ENCODE measurements at regions not wholly inside any gene's neighbourhood (a gene's known extent, or its start where the extent isn't known, plus 50 kb on each side); places are given as distances from the start of the nearest gene placed in this dataset.

DNA sequence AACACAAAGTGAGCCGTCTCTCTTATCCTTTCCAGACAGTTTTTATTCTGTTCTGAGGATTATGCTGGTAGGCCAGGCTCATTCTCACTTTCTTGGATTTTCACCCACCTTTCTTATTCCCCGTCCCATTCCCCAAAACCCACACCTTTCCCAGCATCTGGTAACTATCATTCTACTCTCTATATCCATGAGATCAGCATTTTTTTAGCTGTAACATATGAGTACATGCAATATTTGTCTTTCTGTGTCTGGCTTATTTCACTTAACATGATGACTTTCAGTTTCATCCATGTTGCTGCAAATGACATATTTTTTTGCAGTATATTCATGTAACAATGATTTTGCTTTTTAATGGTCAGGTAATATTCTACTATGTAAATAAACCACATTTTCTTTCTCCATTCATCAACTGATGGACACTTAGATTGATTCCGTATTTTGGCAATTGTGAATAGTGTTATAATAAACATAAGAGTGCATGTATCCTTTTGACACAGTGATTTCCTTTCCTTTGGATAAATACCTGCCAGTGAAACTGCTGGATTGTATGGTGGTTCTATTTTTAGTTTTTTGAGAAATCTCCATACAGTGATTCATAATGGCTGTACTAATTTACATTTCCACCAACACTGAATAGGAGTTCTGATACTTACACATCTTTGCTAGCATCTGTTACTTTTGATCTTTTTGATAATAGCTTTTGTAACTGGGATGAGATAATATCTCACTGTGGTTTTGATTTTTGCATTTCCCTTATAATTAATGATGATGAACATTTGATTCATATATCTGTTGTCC, 289.3 kb downstream of the RPRM start:
- CTCF ChIA-PET: no interaction called here
- no peak for DNase-seq (ENCODE audit: low read depth, low spot score)
- H3K9me3 ChIP-seq (ENCODE audit: control insufficient read depth, insufficient read depth, low read length): peaks cover 4% of the 10 kb centered on the region

DNA sequence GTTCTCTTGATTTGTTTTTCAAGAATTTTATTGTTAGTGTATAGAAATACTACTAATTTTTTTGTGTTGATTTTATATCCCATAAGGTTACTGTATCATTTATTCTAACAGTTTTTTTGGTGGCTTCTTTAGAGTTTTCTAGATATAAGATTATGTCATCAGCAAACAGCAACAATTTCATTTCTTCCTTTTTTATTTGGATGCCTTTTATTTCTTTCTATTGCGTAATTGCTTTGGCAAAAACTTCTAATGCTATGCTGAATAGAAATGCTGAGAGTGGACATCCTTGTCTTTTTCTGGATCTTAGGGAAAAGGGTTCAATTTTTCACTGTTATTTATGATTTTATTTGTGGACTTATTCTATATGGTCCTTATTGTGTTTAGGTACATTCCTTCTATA, 298.8 kb downstream of the RPRM start:
- Histone ChIP-seq H3K9me3 (ENCODE audit: control insufficient read depth, insufficient read depth, low read length) (no peaks in the 10 kb centered on the region), H3K4me3 (ENCODE audit: low read depth, low read length) (no peak overlapping the region), H3K27me3 (ENCODE audit: control insufficient read depth, insufficient read depth, low read length) (no peaks in the 10 kb centered on the region), H3K27ac (ENCODE audit: low read depth, low read length) (no peak overlapping the region)
- ChIA-PET CTCF (no interaction called here), POLR2A (no interaction called here)
- DNase-seq (ENCODE audit: low read depth, low spot score): no peak
- TF ChIP-seq, protein P1, sequence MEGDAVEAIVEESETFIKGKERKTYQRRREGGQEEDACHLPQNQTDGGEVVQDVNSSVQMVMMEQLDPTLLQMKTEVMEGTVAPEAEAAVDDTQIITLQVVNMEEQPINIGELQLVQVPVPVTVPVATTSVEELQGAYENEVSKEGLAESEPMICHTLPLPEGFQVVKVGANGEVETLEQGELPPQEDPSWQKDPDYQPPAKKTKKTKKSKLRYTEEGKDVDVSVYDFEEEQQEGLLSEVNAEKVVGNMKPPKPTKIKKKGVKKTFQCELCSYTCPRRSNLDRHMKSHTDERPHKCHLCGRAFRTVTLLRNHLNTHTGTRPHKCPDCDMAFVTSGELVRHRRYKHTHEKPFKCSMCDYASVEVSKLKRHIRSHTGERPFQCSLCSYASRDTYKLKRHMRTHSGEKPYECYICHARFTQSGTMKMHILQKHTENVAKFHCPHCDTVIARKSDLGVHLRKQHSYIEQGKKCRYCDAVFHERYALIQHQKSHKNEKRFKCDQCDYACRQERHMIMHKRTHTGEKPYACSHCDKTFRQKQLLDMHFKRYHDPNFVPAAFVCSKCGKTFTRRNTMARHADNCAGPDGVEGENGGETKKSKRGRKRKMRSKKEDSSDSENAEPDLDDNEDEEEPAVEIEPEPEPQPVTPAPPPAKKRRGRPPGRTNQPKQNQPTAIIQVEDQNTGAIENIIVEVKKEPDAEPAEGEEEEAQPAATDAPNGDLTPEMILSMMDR (IDR thresholded peaks at IDR 0.05; ENCODE audit: low read depth, low read length): no peak

More for the DNA sequence above, 289.3 kb downstream of the RPRM start:
- TF ChIP-seq, protein P1 (IDR thresholded peaks at IDR 0.05; ENCODE audit: low read depth, low read length): no peak
- POLR2A ChIA-PET: no interaction called here
- Histone ChIP-seq H3K27ac (ENCODE audit: low read depth, low read length) (no peak overlapping the region), H3K4me3 (ENCODE audit: low read depth, low read length) (no peak overlapping the region), H3K27me3 (ENCODE audit: control insufficient read depth, insufficient read depth, low read length) (no peaks in the 10 kb centered on the region)

GRCh38 chr2:153169609-153170008, 309.0 kb downstream of the RPRM start:
- CTCF ChIA-PET: no interaction called here
- H3K4me3 ChIP-seq (ENCODE audit: low read depth, low read length): no peak overlapping the region
- DNase-seq (ENCODE audit: low read depth, low spot score): no peak
- POLR2A ChIA-PET: no interaction called here
- H3K27ac ChIP-seq (ENCODE audit: low read depth, low read length): no peak overlapping the region
- H3K27me3 ChIP-seq (ENCODE audit: control insufficient read depth, insufficient read depth, low read length): no peaks in the 10 kb centered on the region
- TF ChIP-seq, protein P1 (IDR thresholded peaks at IDR 0.05; ENCODE audit: low read depth, low read length): no peak
- peaks cover 4% of the 10 kb centered on the region; the same call in 1 of the 2 replicates for H3K9me3 ChIP-seq (ENCODE audit: control insufficient read depth, insufficient read depth, low read length)

- CTCF ChIA-PET: no interaction called here
Observed at GRCh38 chr2:153165021-153165420, 313.5 kb downstream of the RPRM start.

GRCh38 chr2:153163055-153163454, 315.5 kb downstream of the RPRM start:
- ChIA-PET CTCF (no interaction called here), POLR2A (no interaction called here)
- no peak overlapping the region for H3K4me3 ChIP-seq (ENCODE audit: low read depth, low read length)
- TF ChIP-seq, protein P1 (IDR thresholded peaks at IDR 0.05; ENCODE audit: low read depth, low read length): no peak
- H3K27ac ChIP-seq (ENCODE audit: low read depth, low read length): no peak overlapping the region
- no peaks in the 10 kb centered on the region for H3K27me3 ChIP-seq (ENCODE audit: control insufficient read depth, insufficient read depth, low read length)
- DNase-seq (ENCODE audit: low read depth, low spot score): no peak
- H3K9me3 ChIP-seq (ENCODE audit: control insufficient read depth, insufficient read depth, low read length): peaks cover 6% of the 10 kb centered on the region; the same call in 1 of the 2 replicates

More at GRCh38 chr2:153165021-153165420, 313.5 kb downstream of the RPRM start:
- H3K9me3 ChIP-seq (ENCODE audit: control insufficient read depth, insufficient read depth, low read length): peaks cover 10% of the 10 kb centered on the region
- TF ChIP-seq, protein P1 (IDR thresholded peaks at IDR 0.05; ENCODE audit: low read depth, low read length): no peak
- no peak for DNase-seq (ENCODE audit: low read depth, low spot score)
- POLR2A ChIA-PET: no interaction called here
- no peak overlapping the region for H3K27ac ChIP-seq (ENCODE audit: low read depth, low read length)
- H3K4me3 ChIP-seq (ENCODE audit: low read depth, low read length): no peak overlapping the region
- H3K27me3 ChIP-seq (ENCODE audit: control insufficient read depth, insufficient read depth, low read length): no peaks in the 10 kb centered on the region

Measured in AG04450 (cell line).